Ishikawa (cell line): ENCODE measurements at regions not wholly inside any gene's neighbourhood (a gene's known extent, or its start where the extent isn't known, plus 50 kb on each side); places are given as distances from the start of the nearest gene placed in this dataset.

Experiments used
- CEBPB ChIP-seq: IDR thresholded peaks from 2 replicates; pipeline ENCODE4 v1.6.1; 2012
- CREB1 ChIP-seq: IDR thresholded peaks from 2 replicates; pipeline ENCODE4 v1.6.1; 2012; ENCODE audit warnings: low read depth
- EGR1 ChIP-seq: IDR thresholded peaks from 2 replicates; pipeline ENCODE4 v1.6.1; 2012
- EP300 ChIP-seq: IDR thresholded peaks from 2 replicates; pipeline ENCODE4 v1.6.1; 2012; ENCODE audit warnings: borderline replicate concordance
- FOXM1 ChIP-seq: IDR thresholded peaks from 2 replicates; pipeline ENCODE4 v1.6.1; 2012; ENCODE audit warnings: low read depth, borderline replicate concordance
- NFIC ChIP-seq: IDR thresholded peaks from 2 replicates; pipeline ENCODE4 v1.6.1; 2012
- RAD21 ChIP-seq: IDR thresholded peaks from 2 replicates; pipeline ENCODE4 v1.6.1; 2012; ENCODE audit warnings: low read depth
- TCF12 ChIP-seq: IDR thresholded peaks from 2 replicates; pipeline ENCODE4 v1.6.1; 2012; ENCODE audit warnings: low read depth
- YY1 ChIP-seq: IDR thresholded peaks from 2 replicates; pipeline ENCODE4 v1.6.1; 2012; ENCODE audit warnings: low read depth
- ZBTB7A ChIP-seq: IDR thresholded peaks from 2 replicates; pipeline ENCODE4 v1.6.1; 2012; ENCODE audit warnings: low read depth
- TF ChIP-seq, protein P1 (sequence below): IDR thresholded peaks from 2 replicates; pipeline ENCODE4 v1.6.1; 2012
- TF ChIP-seq, protein P2 (sequence below): IDR thresholded peaks from 2 replicates; pipeline ENCODE4 v1.6.1; 2012; ENCODE audit warnings: low read depth, mild to moderate bottlenecking
- TF ChIP-seq, protein P3 (sequence below): IDR thresholded peaks from 2 replicates; pipeline ENCODE4 v1.6.1; 2012

DNA sequence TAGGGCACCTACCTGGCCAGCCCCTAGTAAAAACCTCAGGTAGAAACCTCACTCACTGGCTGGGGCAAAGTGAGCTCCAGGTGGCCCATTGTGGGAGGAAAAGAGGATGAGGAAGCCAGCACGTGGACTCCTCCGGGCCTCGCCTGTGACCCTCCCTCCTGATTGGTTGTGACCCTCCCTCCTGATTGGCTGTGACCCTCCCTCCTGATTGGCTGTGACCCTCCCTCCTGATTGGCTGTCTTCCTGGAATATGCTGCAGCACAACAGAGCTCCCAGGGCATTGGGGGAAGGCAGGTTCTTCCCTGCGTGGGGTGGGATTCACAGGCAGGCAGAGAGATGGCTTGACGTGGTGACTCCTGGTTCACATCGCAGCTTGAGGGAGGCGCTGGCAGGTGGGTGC lies 343.0 kb downstream of the GLRX3 start:
- TF ChIP-seq, protein P1, sequence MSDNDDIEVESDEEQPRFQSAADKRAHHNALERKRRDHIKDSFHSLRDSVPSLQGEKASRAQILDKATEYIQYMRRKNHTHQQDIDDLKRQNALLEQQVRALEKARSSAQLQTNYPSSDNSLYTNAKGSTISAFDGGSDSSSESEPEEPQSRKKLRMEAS: no peak
- TF ChIP-seq RAD21: no peak
- no peak for TF ChIP-seq TCF12
- no peak for TF ChIP-seq EGR1
- no peak for TF ChIP-seq CREB1
- TF ChIP-seq NFIC: no peak
- TF ChIP-seq EP300: no peak
- no peak for TF ChIP-seq YY1
- TF ChIP-seq, protein P2, sequence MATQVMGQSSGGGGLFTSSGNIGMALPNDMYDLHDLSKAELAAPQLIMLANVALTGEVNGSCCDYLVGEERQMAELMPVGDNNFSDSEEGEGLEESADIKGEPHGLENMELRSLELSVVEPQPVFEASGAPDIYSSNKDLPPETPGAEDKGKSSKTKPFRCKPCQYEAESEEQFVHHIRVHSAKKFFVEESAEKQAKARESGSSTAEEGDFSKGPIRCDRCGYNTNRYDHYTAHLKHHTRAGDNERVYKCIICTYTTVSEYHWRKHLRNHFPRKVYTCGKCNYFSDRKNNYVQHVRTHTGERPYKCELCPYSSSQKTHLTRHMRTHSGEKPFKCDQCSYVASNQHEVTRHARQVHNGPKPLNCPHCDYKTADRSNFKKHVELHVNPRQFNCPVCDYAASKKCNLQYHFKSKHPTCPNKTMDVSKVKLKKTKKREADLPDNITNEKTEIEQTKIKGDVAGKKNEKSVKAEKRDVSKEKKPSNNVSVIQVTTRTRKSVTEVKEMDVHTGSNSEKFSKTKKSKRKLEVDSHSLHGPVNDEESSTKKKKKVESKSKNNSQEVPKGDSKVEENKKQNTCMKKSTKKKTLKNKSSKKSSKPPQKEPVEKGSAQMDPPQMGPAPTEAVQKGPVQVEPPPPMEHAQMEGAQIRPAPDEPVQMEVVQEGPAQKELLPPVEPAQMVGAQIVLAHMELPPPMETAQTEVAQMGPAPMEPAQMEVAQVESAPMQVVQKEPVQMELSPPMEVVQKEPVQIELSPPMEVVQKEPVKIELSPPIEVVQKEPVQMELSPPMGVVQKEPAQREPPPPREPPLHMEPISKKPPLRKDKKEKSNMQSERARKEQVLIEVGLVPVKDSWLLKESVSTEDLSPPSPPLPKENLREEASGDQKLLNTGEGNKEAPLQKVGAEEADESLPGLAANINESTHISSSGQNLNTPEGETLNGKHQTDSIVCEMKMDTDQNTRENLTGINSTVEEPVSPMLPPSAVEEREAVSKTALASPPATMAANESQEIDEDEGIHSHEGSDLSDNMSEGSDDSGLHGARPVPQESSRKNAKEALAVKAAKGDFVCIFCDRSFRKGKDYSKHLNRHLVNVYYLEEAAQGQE: no peak
- TF ChIP-seq CEBPB: no peak
- no peak for TF ChIP-seq FOXM1
- TF ChIP-seq ZBTB7A: no peak
- TF ChIP-seq, protein P3, sequence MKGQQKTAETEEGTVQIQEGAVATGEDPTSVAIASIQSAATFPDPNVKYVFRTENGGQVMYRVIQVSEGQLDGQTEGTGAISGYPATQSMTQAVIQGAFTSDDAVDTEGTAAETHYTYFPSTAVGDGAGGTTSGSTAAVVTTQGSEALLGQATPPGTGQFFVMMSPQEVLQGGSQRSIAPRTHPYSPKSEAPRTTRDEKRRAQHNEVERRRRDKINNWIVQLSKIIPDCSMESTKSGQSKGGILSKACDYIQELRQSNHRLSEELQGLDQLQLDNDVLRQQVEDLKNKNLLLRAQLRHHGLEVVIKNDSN: no peak
